ENCODE measurements at regions not wholly inside any gene's neighbourhood (a gene's known extent, or its start where the extent isn't known, plus 50 kb on each side); places are given as distances from the start of the nearest gene placed in this dataset.

GRCh38 chr15:46151786-46152185 is 517.0 kb downstream of the SQOR start:
- DNase-seq (ENCODE audit: low read depth in 1 of 2, low spot score in 2 of 2) (no peak), FAIRE-seq (no peak)
- H3K9me3 ChIP-seq (ENCODE audit: insufficient read depth in 2 of 2, low read depth in 1 of 2, low read length in 1 of 2): no peaks in the 10 kb centered on the region
- no peaks in the 10 kb centered on the region for H3K79me2 ChIP-seq (ENCODE audit: control insufficient read depth in 1 of 2, insufficient read depth in 2 of 2, low read length in 2 of 2)
- H3K9ac ChIP-seq (replicated peaks in 1 of 4; ENCODE audit: extremely low read depth in 1 of 4, low read depth in 3 of 4, low read length in 3 of 4): no peak overlapping the region
- ChIA-PET POLR2A (ENCODE audit: partially characterized antibody) (no interaction called here), CTCF (ENCODE audit: partially characterized antibody) (interaction anchor here (0.7 to 1.3 kb wide), 3 partner anchors 8 to 128 kb away, joined by 3 to 4 read pairs (median 3); no protein-coding TSS in a partner anchor)
- no peak overlapping the region for H3K56ac ChIP-seq (replicated peaks; ENCODE audit: insufficient read length, low read depth, low read length)
- no peaks in the 10 kb centered on the region for H3K36me3 ChIP-seq (ENCODE audit: control insufficient read depth in 2 of 4, insufficient read depth in 4 of 4, low read length in 3 of 4)
- H2AFZ ChIP-seq (ENCODE audit: low read length): peak overlapping the region; percentile 8; the same call in 1 of the 2 replicates
- H3K27me3 ChIP-seq (replicated peaks in 1 of 4; ENCODE audit: control insufficient read depth in 3 of 4, extremely low read depth in 1 of 4, insufficient read depth in 3 of 4, low read length in 3 of 4): no peaks in the 10 kb centered on the region
- H3K27ac ChIP-seq (ENCODE audit: low read depth, low read length): no peak overlapping the region
- H3K18ac ChIP-seq (ENCODE audit: extremely low read depth, low read length): no peak overlapping the region
- no peak overlapping the region for H4K5ac ChIP-seq (ENCODE audit: insufficient read length, low read depth, low read length)
- H3K4me3 ChIP-seq (ENCODE audit: extremely low read depth in 1 of 4, insufficient read depth in 2 of 4, low read depth in 3 of 4, low read length in 4 of 4): no peak overlapping the region
- H2AK5ac ChIP-seq (ENCODE audit: low read depth, low read length): no peak overlapping the region
- H3K4me2 ChIP-seq (ENCODE audit: insufficient read depth in 1 of 2, low read depth in 2 of 2, low read length in 2 of 2): no peak overlapping the region
- H3K23ac ChIP-seq (ENCODE audit: insufficient read length): no peak overlapping the region
- no peak overlapping the region for H2BK15ac ChIP-seq (ENCODE audit: low read length)
- no peaks in the 10 kb centered on the region for H3K79me1 ChIP-seq (ENCODE audit: low read depth, low read length)
- no peak overlapping the region for H3K4ac ChIP-seq (replicated peaks; ENCODE audit: insufficient read length, low read depth, low read length)
- H2BK20ac ChIP-seq (ENCODE audit: low read length): no peak overlapping the region
- no peaks in the 10 kb centered on the region for H3K23me2 ChIP-seq (ENCODE audit: low read depth, low read length)
- H2BK12ac ChIP-seq (ENCODE audit: low read depth, low read length): no peak overlapping the region
- H2BK120ac ChIP-seq (replicated peaks; ENCODE audit: low read depth, low read length): no peak overlapping the region
- WGBS, 2 experiments (ENCODE audit: extremely low coverage in 1 of 2, insufficient coverage in 1 of 2, insufficient read length in 1 of 2, insufficient replicate concordance in 2 of 2, low coverage in 1 of 2, low lambda C conversion rate in 2 of 2, missing lambda C conversion rate in 1 of 2): 85% methylated on average over 1 of the region's 1 CpG; no CpG with 5 or more reads in 1 of the 2 experiments
- no peaks in the 10 kb centered on the region for H3K4me1 ChIP-seq (replicated peaks in 1 of 4; ENCODE audit: control insufficient read depth in 3 of 4, insufficient read depth in 4 of 4, low read length in 3 of 4)
- H3K14ac ChIP-seq (ENCODE audit: insufficient read length): no peak overlapping the region
- no peak overlapping the region for H4K8ac ChIP-seq (ENCODE audit: extremely low read depth, insufficient read depth, low read length)
- H4K20me1 ChIP-seq (replicated peaks in 1 of 2; ENCODE audit: control insufficient read depth in 1 of 2, insufficient read depth in 2 of 2, low read length in 2 of 2): no peaks in the 10 kb centered on the region
- no peak overlapping the region for H4K91ac ChIP-seq (replicated peaks; ENCODE audit: insufficient read length, low read length)
- H2BK5ac ChIP-seq (ENCODE audit: low read depth, low read length): no peak overlapping the region
- TF ChIP-seq SIN3A (conservative IDR thresholded peaks at IDR 0.05 in 1 of 2, IDR thresholded peaks at IDR 0.05 in 1 of 2; ENCODE audit: low read depth in 1 of 2, low read length in 2 of 2) (no peak), GABPA (IDR thresholded peaks at IDR 0.05; ENCODE audit: borderline replicate concordance, insufficient read depth, low read length) (no peak), ZNF274 (IDR thresholded peaks at IDR 0.05; ENCODE audit: borderline replicate concordance, extremely low read depth, low read length) (no peak), GTF2F1 (IDR thresholded peaks at IDR 0.05; ENCODE audit: borderline replicate concordance, low read depth, low read length) (no peak), CBX5 (IDR thresholded peaks at IDR 0.05; ENCODE audit: low read depth, low read length) (no peak), SP1 (IDR thresholded peaks at IDR 0.05; ENCODE audit: low read depth, low read length) (no peak), BACH1 (IDR thresholded peaks at IDR 0.05; ENCODE audit: low read length) (no peak), SIX5 (IDR thresholded peaks at IDR 0.05; ENCODE audit: low read depth, low read length) (no peak), CHD2 (IDR thresholded peaks at IDR 0.05; ENCODE audit: low read length) (no peak)

All from H1 (cell line).